H1 (cell line): ENCODE measurements at regions not wholly inside any gene's neighbourhood (a gene's known extent, or its start where the extent isn't known, plus 50 kb on each side); places are given as distances from the start of the nearest gene placed in this dataset.

ENCODE experiments used
- CTCF ChIA-PET: fragments of 300-600 bp; sonication (Branson Sonifier 250); formaldehyde crosslinking; loops from one replicate; lab custom pipeline; 2021; ENCODE audit not compliant: partially characterized antibody; lab: Charles Lee
- POLR2A ChIA-PET: fragments of 300-600 bp; sonication (Branson Sonifier 250); formaldehyde crosslinking; loops from one replicate; lab custom pipeline; 2021; ENCODE audit warnings: inconsistent platforms; ENCODE audit not compliant: partially characterized antibody; lab: Charles Lee
- DNase-seq, 2 experiments: peaks; one replicate each; pipeline versions ENCODE4 v3.0.0 to v3.0.0-alpha.2; 2010 to 2022; ENCODE audit warnings: low spot score in 2 of 2, low read depth in 1 of 2, mixed read lengths in 1 of 2
- FAIRE-seq: peaks from 2 replicates; lab custom pipeline; 2011; peaks lifted over from hg19 to GRCh38; lab: Jason Lieb, UNC
- H2AFZ ChIP-seq: 2 replicates; pipeline ENCODE4 v1.8.1; 2012; ENCODE audit warnings: low read length, inconsistent platforms
- H2AK5ac ChIP-seq: 2 replicates; pipeline ENCODE4 v1.6.1; 2013; ENCODE audit warnings: low read depth, low read length
- H2BK120ac ChIP-seq: replicated peaks from 2 replicates; pipeline ENCODE3; 2013; ENCODE audit warnings: low read depth, low read length, inconsistent platforms
- H2BK12ac ChIP-seq: 2 replicates; pipeline ENCODE4 v1.6.1; 2013; ENCODE audit warnings: low read depth, low read length
- H2BK15ac ChIP-seq: 2 replicates; pipeline ENCODE4 v1.6.1; 2013; ENCODE audit warnings: low read length
- H2BK20ac ChIP-seq: 2 replicates; pipeline ENCODE4 v1.6.1; 2013; ENCODE audit warnings: low read length
- H2BK5ac ChIP-seq: 2 replicates; pipeline ENCODE4 v1.6.1; 2013; ENCODE audit warnings: low read depth, low read length
- H3K14ac ChIP-seq: 2 replicates; pipeline ENCODE4 v1.6.1; 2013; ENCODE audit warnings: inconsistent platforms; ENCODE audit not compliant: insufficient read length
- H3K18ac ChIP-seq: 2 replicates; pipeline ENCODE4 v1.6.1; 2013; ENCODE audit warnings: low read length; ENCODE audit errors: extremely low read depth
- H3K23ac ChIP-seq: 2 replicates; pipeline ENCODE4 v1.6.1; 2013; ENCODE audit warnings: inconsistent platforms; ENCODE audit not compliant: insufficient read length
- H3K23me2 ChIP-seq: 2 replicates; pipeline ENCODE4 v1.6.1; 2013; ENCODE audit warnings: low read depth, low read length
- H3K27ac ChIP-seq: 2 replicates; pipeline ENCODE4 v1.6.1; 2011; ENCODE audit warnings: low read depth, low read length, inconsistent platforms
- H3K27me3 ChIP-seq, 4 experiments: replicated peaks in 1 of 4; 1 replicate in 1 of 4; 2 replicates in 3 of 4; pipeline versions ENCODE4 v1.6.1 to v1.8.1; 2011 to 2013; ENCODE audit warnings: low read length in 3 of 4, mild to moderate bottlenecking in 3 of 4, inconsistent platforms in 2 of 4, mixed read lengths in 2 of 4, moderate library complexity in 1 of 4; ENCODE audit not compliant: control insufficient read depth in 3 of 4, insufficient read depth in 3 of 4; ENCODE audit errors: extremely low read depth in 1 of 4
- H3K36me3 ChIP-seq, 4 experiments: 2 replicates each; pipeline versions ENCODE4 v1.6.1 to v1.8.1; 2011 to 2013; ENCODE audit warnings: mild to moderate bottlenecking in 4 of 4, low read length in 3 of 4, moderate library complexity in 2 of 4, control low read depth in 1 of 4, inconsistent platforms in 1 of 4; ENCODE audit not compliant: insufficient read depth in 4 of 4, control insufficient read depth in 2 of 4
- H3K4ac ChIP-seq: replicated peaks from 2 replicates; pipeline ENCODE3; 2013; ENCODE audit warnings: low read length, low read depth, mixed read lengths, inconsistent platforms; ENCODE audit not compliant: insufficient read length
- H3K4me1 ChIP-seq, 4 experiments: replicated peaks in 1 of 4; 1 replicate in 1 of 4; 2 replicates in 3 of 4; pipeline versions ENCODE4 v1.6.1 to v1.8.1; 2011 to 2013; ENCODE audit warnings: low read length in 3 of 4, inconsistent platforms in 2 of 4, mixed read lengths in 1 of 4; ENCODE audit not compliant: insufficient read depth in 4 of 4, control insufficient read depth in 3 of 4
- H3K4me2 ChIP-seq, 2 experiments: 2 replicates each; pipeline versions ENCODE4 v1.6.1 to v1.8.1; 2011 to 2013; ENCODE audit warnings: low read depth in 2 of 2, low read length in 2 of 2, control low read depth in 1 of 2, inconsistent platforms in 1 of 2, mild to moderate bottlenecking in 1 of 2; ENCODE audit not compliant: insufficient read depth in 1 of 2
- H3K4me3 ChIP-seq, 4 experiments: fragments of 200-600, 300-600 bp in 1 of 4; sonication (generic), shearing (Covaris generic), sonication (Bioruptor Twin) in 1 of 4; 2 replicates each; pipeline versions ENCODE4 v1.5.1 to v1.8.1; 2011 to 2016; ENCODE audit warnings: low read length in 4 of 4, low read depth in 3 of 4, control low read depth in 2 of 4, inconsistent platforms in 2 of 4, mild to moderate bottlenecking in 2 of 4, mixed read lengths in 1 of 4, moderate library complexity in 1 of 4; ENCODE audit not compliant: insufficient read depth in 2 of 4; ENCODE audit errors: extremely low read depth in 1 of 4
- H3K56ac ChIP-seq: replicated peaks from 2 replicates; pipeline ENCODE3; 2013; ENCODE audit warnings: low read depth, mild to moderate bottlenecking, mixed read lengths, low read length, inconsistent platforms; ENCODE audit not compliant: insufficient read length
- H3K79me1 ChIP-seq: 2 replicates; pipeline ENCODE4 v1.6.1; 2013; ENCODE audit warnings: low read depth, low read length, control low read depth
- H3K79me2 ChIP-seq, 2 experiments: 2 replicates each; pipeline versions ENCODE4 v1.6.1 to v1.8.1; 2012 to 2013; ENCODE audit warnings: low read length in 2 of 2, mild to moderate bottlenecking in 2 of 2, inconsistent platforms in 1 of 2; ENCODE audit not compliant: insufficient read depth in 2 of 2, control insufficient read depth in 1 of 2
- H3K9ac ChIP-seq, 4 experiments: replicated peaks in 1 of 4; 1 replicate in 1 of 4; 2 replicates in 3 of 4; pipeline versions ENCODE4 v1.6.1 to v1.8.1; 2011 to 2013; ENCODE audit warnings: low read depth in 3 of 4, low read length in 3 of 4, control low read depth in 2 of 4, mild to moderate bottlenecking in 2 of 4, moderate library complexity in 2 of 4, inconsistent platforms in 1 of 4; ENCODE audit errors: extremely low read depth in 1 of 4
- H3K9me3 ChIP-seq, 2 experiments: 2 replicates each; pipeline versions ENCODE4 v1.6.1 to v1.8.1; 2012 to 2013; ENCODE audit warnings: mild to moderate bottlenecking in 2 of 2, moderate library complexity in 2 of 2, control low read depth in 1 of 2, inconsistent platforms in 1 of 2, low read depth in 1 of 2, low read length in 1 of 2, mixed read lengths in 1 of 2; ENCODE audit not compliant: insufficient read depth in 2 of 2
- H4K20me1 ChIP-seq, 2 experiments: replicated peaks in 1 of 2; 2 replicates each; pipeline versions ENCODE3 to v1.8.1; 2011 to 2013; ENCODE audit warnings: inconsistent platforms in 2 of 2, low read length in 2 of 2, mild to moderate bottlenecking in 1 of 2; ENCODE audit not compliant: insufficient read depth in 2 of 2, control insufficient read depth in 1 of 2
- H4K5ac ChIP-seq: 2 replicates; pipeline ENCODE4 v1.6.1; 2013; ENCODE audit warnings: low read length, low read depth, mixed read lengths, inconsistent platforms; ENCODE audit not compliant: insufficient read length
- H4K8ac ChIP-seq: 2 replicates; pipeline ENCODE4 v1.8.0; 2013; ENCODE audit warnings: mild to moderate bottlenecking, moderate library complexity, low read length, inconsistent platforms; ENCODE audit not compliant: insufficient read depth; ENCODE audit errors: extremely low read depth
- H4K91ac ChIP-seq: replicated peaks from 2 replicates; pipeline ENCODE3; 2013; ENCODE audit warnings: low read length, mixed read lengths, inconsistent platforms; ENCODE audit not compliant: insufficient read length
- ASH2L ChIP-seq: fragments of 200-600, 300-600 bp; sonication (generic); IDR thresholded peaks from one replicate; pipeline ENCODE4 v1.7.1; 2017; ENCODE audit warnings: low read length
- CHD2 ChIP-seq: IDR thresholded peaks from 2 replicates; pipeline ENCODE4 v1.6.1; 2012; ENCODE audit warnings: low read length, improper control_type of control experiment
- EZH2 ChIP-seq: fragments of 200-600 bp; sonication (generic); IDR thresholded peaks from 2 replicates; pipeline ENCODE4 v1.7.1; 2012; ENCODE audit warnings: low read depth, mild to moderate bottlenecking, moderate library complexity, low read length, inconsistent platforms; ENCODE audit not compliant: severe bottlenecking
- HDAC6 ChIP-seq: IDR thresholded peaks from one replicate; pipeline ENCODE4 v1.7.1; 2012; ENCODE audit warnings: low read depth, mild to moderate bottlenecking, inconsistent platforms, low read length, moderate library complexity
- NANOG ChIP-seq: IDR thresholded peaks from 2 replicates; pipeline ENCODE4 v1.6.1; 2011; ENCODE audit warnings: low read length, low read depth, mild to moderate bottlenecking, inconsistent platforms; ENCODE audit not compliant: insufficient read depth, poor library complexity, severe bottlenecking
- PHF8 ChIP-seq: fragments of 200-600 bp; sonication (generic); conservative IDR thresholded peaks from 2 replicates; pipeline ENCODE4 v1.7.1; 2012; ENCODE audit warnings: low read depth, mild to moderate bottlenecking, inconsistent platforms, low read length, moderate library complexity
- RFX5 ChIP-seq: IDR thresholded peaks from 2 replicates; pipeline ENCODE4 v1.6.1; 2011; ENCODE audit warnings: low read depth, low read length, improper control_type of control experiment, borderline replicate concordance
- RNF2 ChIP-seq: fragments of 200-900, 300-1000 bp; sonication (generic); IDR thresholded peaks from 2 replicates; pipeline ENCODE4 v1.7.1; 2016; ENCODE audit warnings: borderline replicate concordance, low read depth, mild to moderate bottlenecking, antibody characterized with exemption, low read length; ENCODE audit not compliant: poor library complexity, severe bottlenecking; ENCODE audit errors: missing control alignments
- RXRA ChIP-seq: IDR thresholded peaks from 2 replicates; pipeline ENCODE4 v1.6.1; 2011; ENCODE audit warnings: low read depth, mild to moderate bottlenecking, low read length, moderate library complexity; ENCODE audit not compliant: insufficient read depth
- SIN3A ChIP-seq, 2 experiments: IDR thresholded peaks in 1 of 2; conservative IDR thresholded peaks in 1 of 2; 2 replicates each; pipeline ENCODE4 v1.6.1; 2011 to 2012; ENCODE audit warnings: low read length in 2 of 2, improper control_type of control experiment in 1 of 2, low read depth in 1 of 2, mild to moderate bottlenecking in 1 of 2
- SIX5 ChIP-seq: IDR thresholded peaks from 2 replicates; pipeline ENCODE4 v1.6.1; 2011; ENCODE audit warnings: mild to moderate bottlenecking, low read depth, low read length
- SP4 ChIP-seq: IDR thresholded peaks from 2 replicates; pipeline ENCODE4 v1.6.1; 2012; ENCODE audit warnings: low read length, inconsistent platforms
- SRF ChIP-seq: IDR thresholded peaks from 2 replicates; pipeline ENCODE4 v1.6.1; 2011; ENCODE audit warnings: mild to moderate bottlenecking, low read depth, low read length, moderate library complexity
- TEAD4 ChIP-seq: IDR thresholded peaks from 2 replicates; pipeline ENCODE4 v1.6.1; 2012; ENCODE audit warnings: low read depth, low read length, inconsistent platforms, mixed read lengths
- YY1 ChIP-seq: IDR thresholded peaks from 2 replicates; pipeline ENCODE4 v1.6.1; 2011; ENCODE audit warnings: low read depth, mild to moderate bottlenecking, low read length
- WGBS, 2 experiments: shearing (Covaris generic) in 1 of 2; methylation state at CpG; one replicate each; pipeline versions ENCODE4 v1.1.6 to v1.1.7; 2013 to 2015; ENCODE audit warnings: low lambda C conversion rate in 2 of 2, mixed read lengths in 2 of 2, inconsistent platforms in 1 of 2, low coverage in 1 of 2, missing lambda C conversion rate in 1 of 2; ENCODE audit not compliant: insufficient replicate concordance in 2 of 2, insufficient coverage in 1 of 2, insufficient read length in 1 of 2; ENCODE audit errors: extremely low coverage in 1 of 2, missing lambda C conversion rate in 1 of 2; 5-methylcytosine and 5-hydroxymethylcytosine counted together

DNA sequence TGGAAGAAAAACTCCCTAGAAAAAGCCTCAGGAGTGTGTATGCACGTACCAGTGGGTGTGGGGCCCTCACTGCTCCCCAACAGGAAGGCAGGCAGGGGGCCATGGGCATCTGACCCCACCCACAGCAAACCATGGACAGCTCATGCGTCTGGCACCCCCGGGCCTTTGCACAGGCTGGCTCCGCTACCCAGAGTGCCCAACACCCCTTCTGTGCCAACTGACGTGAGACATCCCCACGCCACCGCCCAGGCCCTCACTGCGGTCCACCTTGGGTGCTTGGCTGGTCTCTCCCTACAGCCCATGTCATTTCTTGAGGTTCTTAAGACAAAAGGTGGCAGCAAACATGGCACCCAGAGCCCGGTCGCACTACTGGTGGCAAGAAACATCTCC lies 91.4 kb downstream of the NCOR2 start:
- H2BK5ac ChIP-seq, result no peak overlapping the region
- H2BK12ac ChIP-seq, result no peak overlapping the region
- peaks cover 0 to 9% (median 0%) of the 10 kb centered on the region in 4 experiments; a peak in 5 of 7 replicates for H3K4me1 ChIP-seq
- no peak overlapping the region for H3K9ac ChIP-seq
- no peak overlapping the region for H2BK15ac ChIP-seq
- no peak overlapping the region for H3K4me2 ChIP-seq
- H3K79me1 ChIP-seq, result peaks cover 12% of the 10 kb centered on the region
- POLR2A ChIA-PET, result no interaction called here
- CTCF ChIA-PET, result interaction anchor here (1.3 kb wide), 1 partner anchor 76 kb away, joined by 5 read pairs; no protein-coding TSS in a partner anchor
- H3K4ac ChIP-seq, result no peak overlapping the region
- H3K23me2 ChIP-seq, result peaks cover 1% of the 10 kb centered on the region
- no peaks in the 10 kb centered on the region for H3K27me3 ChIP-seq
- H3K4me3 ChIP-seq, result no peak overlapping the region
- H2AFZ ChIP-seq, result no peak overlapping the region
- H3K27ac ChIP-seq, result no peak overlapping the region
- H2BK20ac ChIP-seq, result no peak overlapping the region
- DNase-seq (no peak), FAIRE-seq (no peak)
- no peak overlapping the region for H3K23ac ChIP-seq
- H3K79me2 ChIP-seq, result peaks cover 0 to 12% of the 10 kb centered on the region in 2 experiments; a peak in 2 of 4 replicates
- H4K5ac ChIP-seq, result no peak overlapping the region
- no peak overlapping the region for H3K14ac ChIP-seq
- H2BK120ac ChIP-seq, result no peak overlapping the region
- WGBS, 2 experiments, result 100% methylated on average over 10 of the region's 10 CpGs; no CpG with 5 or more reads in 1 of the 2 experiments
- no peak overlapping the region for H4K91ac ChIP-seq
- H3K56ac ChIP-seq, result no peak overlapping the region
- H2AK5ac ChIP-seq, result no peak overlapping the region
- H3K36me3 ChIP-seq, result peaks cover 2 to 43% (median 25%) of the 10 kb centered on the region in 4 experiments; a peak in 7 of 8 replicates
- no peak overlapping the region for H3K18ac ChIP-seq
- peaks cover 4 to 12% of the 10 kb centered on the region in 2 experiments for H4K20me1 ChIP-seq
- no peak overlapping the region for H4K8ac ChIP-seq
- H3K9me3 ChIP-seq, result peaks cover 7% of the 10 kb centered on the region in 2 experiments; a peak in 2 of 4 replicates
- TF ChIP-seq SIN3A (conservative IDR thresholded peaks at IDR 0.05 in 1 of 2, IDR thresholded peaks at IDR 0.05 in 1 of 2; ENCODE audit: low read depth in 1 of 2, low read length in 2 of 2) (no peak), NANOG (no peak), EZH2 (no peak), SRF (no peak), RNF2 (no peak), ASH2L (no peak), PHF8 (no peak), HDAC6 (no peak), CHD2 (no peak), YY1 (no peak), SP4 (no peak), RFX5 (no peak), TEAD4 (no peak), RXRA (no peak), SIX5 (no peak)
